Transverse colon (tissue), 4 donors: ENCODE measurements at regions not wholly inside any gene's neighbourhood (a gene's known extent, or its start where the extent isn't known, plus 50 kb on each side); places are given as distances from the start of the nearest gene placed in this dataset.

Experiments used
- POLR2A ChIP-seq: fragments of 450-650 bp; IDR thresholded peaks from one replicate; pipeline ENCODE4 v1.6.1; 2016; ENCODE audit warnings: antibody characterized with exemption, mild to moderate bottlenecking, moderate library complexity
- POLR2AphosphoS5 ChIP-seq, 3 donors: sonication (generic); formaldehyde crosslinking; IDR thresholded peaks; one replicate each; pipeline ENCODE4 v1.6.1; 2016; ENCODE audit warnings: antibody characterized with exemption in 3 of 3
- TF ChIP-seq, protein P1 (sequence below), 5 experiments: fragments of 200-600 bp in 3 of 5; fragments of 450-650 bp in 2 of 5; sonication (generic) in 3 of 5; IDR thresholded peaks; 1 replicate in 2 of 5; 2 replicates in 3 of 5; pipeline ENCODE4 v1.5.1; 2016 to 2017; ENCODE audit warnings: antibody characterized with exemption in 5 of 5, inconsistent platforms in 3 of 5, mild to moderate bottlenecking in 2 of 5, moderate library complexity in 1 of 5

DNA sequence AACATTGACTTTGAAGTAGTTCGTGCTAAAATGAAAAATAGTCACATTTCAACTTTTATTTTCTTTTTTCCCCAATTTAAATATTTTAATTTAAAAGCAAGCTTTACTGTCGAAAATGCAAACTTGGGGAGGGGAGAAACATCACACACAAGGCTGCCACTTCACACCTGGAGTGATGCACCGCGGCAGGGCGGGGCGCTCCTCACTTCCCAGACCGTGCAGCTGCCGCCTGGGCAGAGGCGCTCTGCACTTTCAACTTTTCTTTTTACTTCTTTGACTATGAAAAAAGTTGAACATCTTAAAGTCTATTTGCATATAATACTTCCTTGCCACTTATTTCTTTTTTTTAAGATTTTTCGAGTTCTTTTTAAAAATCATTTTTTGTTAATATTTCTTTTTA, 993.3 kb upstream of the GJE1 start:
- TF ChIP-seq, protein P1, sequence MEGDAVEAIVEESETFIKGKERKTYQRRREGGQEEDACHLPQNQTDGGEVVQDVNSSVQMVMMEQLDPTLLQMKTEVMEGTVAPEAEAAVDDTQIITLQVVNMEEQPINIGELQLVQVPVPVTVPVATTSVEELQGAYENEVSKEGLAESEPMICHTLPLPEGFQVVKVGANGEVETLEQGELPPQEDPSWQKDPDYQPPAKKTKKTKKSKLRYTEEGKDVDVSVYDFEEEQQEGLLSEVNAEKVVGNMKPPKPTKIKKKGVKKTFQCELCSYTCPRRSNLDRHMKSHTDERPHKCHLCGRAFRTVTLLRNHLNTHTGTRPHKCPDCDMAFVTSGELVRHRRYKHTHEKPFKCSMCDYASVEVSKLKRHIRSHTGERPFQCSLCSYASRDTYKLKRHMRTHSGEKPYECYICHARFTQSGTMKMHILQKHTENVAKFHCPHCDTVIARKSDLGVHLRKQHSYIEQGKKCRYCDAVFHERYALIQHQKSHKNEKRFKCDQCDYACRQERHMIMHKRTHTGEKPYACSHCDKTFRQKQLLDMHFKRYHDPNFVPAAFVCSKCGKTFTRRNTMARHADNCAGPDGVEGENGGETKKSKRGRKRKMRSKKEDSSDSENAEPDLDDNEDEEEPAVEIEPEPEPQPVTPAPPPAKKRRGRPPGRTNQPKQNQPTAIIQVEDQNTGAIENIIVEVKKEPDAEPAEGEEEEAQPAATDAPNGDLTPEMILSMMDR (IDR thresholded peaks at IDR 0.05), result no peak
- TF ChIP-seq POLR2AphosphoS5 (IDR thresholded peaks at IDR 0.05), result no peak
- no peak for TF ChIP-seq POLR2A
